ENCODE measurements at regions not wholly inside any gene's neighbourhood (a gene's known extent, or its start where the extent isn't known, plus 50 kb on each side); places are given as distances from the start of the nearest gene placed in this dataset.

- TF ChIP-seq CTCF (IDR thresholded peaks at IDR 0.05) (no peak), POLR2A (IDR thresholded peaks at IDR 0.05) (no peak)
These were observed 145.4 kb downstream of the SNX10 start for GRCh38 chr7:26437003-26437532.
